ENCODE measurements at regions not wholly inside any gene's neighbourhood (a gene's known extent, or its start where the extent isn't known, plus 50 kb on each side); places are given as distances from the start of the nearest gene placed in this dataset.

- Histone ChIP-seq H3K36me3 (no peaks in the 10 kb centered on the region), H3K4me1 (no peaks in the 10 kb centered on the region), H3K27me3 (no peaks in the 10 kb centered on the region), H3K27ac (peak overlapping the region in 1 of 2 donors; percentile 82), H3K4me3 (no peak overlapping the region), H3K9me3 (peaks cover 0 to 8% of the 10 kb centered on the region in 2 donors)
- DNase-seq (peak in 1 of 4 donors; percentile 72), ATAC-seq (no peak)
- intact Hi-C loops (cut with DNase I), result no loop called here
- TF ChIP-seq CTCF (IDR thresholded peaks at IDR 0.05), result no peak
These were observed 82.8 kb upstream of the E2F3 start for GRCh38 chr6:20318851-20319387.

GRCh38 chr6:20319520-20320357, 81.9 kb upstream of the E2F3 start:
- ATAC-seq (peak; percentile 93), DNase-seq (peak in 2 of 4 donors; percentile 64 to 86)
- intact Hi-C loops (cut with DNase I), result no loop called here
- no peak for TF ChIP-seq CTCF (IDR thresholded peaks at IDR 0.05)
- no peaks in the 10 kb centered on the region for H3K27me3 ChIP-seq
- H3K9me3 ChIP-seq, result peaks cover 0 to 8% of the 10 kb centered on the region in 2 donors
- H3K36me3 ChIP-seq, result no peaks in the 10 kb centered on the region
- peak overlapping the region in 1 of 2 donors; percentile 82 for H3K27ac ChIP-seq
- no peaks in the 10 kb centered on the region for H3K4me1 ChIP-seq
- H3K4me3 ChIP-seq, result peak overlapping the region in 1 of 2 donors; percentile 17

- no peaks in the 10 kb centered on the region for H3K4me1 ChIP-seq
- no peak overlapping the region for H3K27ac ChIP-seq
- H3K36me3 ChIP-seq, result no peaks in the 10 kb centered on the region
- DNase-seq, result no peak
- intact Hi-C loops (cut with DNase I), result no loop called here
- TF ChIP-seq CTCF (IDR thresholded peaks at IDR 0.05), result no peak
- peaks cover 0 to 1% of the 10 kb centered on the region in 2 donors for H3K9me3 ChIP-seq
- no peaks in the 10 kb centered on the region for H3K27me3 ChIP-seq
- ATAC-seq, result peak; percentile 60
- no peak overlapping the region for H3K4me3 ChIP-seq
These were observed 75.8 kb upstream of the E2F3 start for GRCh38 chr6:20325641-20326421.

GRCh38 chr6:20326422-20326728, 75.3 kb upstream of the E2F3 start:
- intact Hi-C loops (cut with DNase I), result no loop called here
- no peak overlapping the region for H3K27ac ChIP-seq
- DNase-seq, result no peak
- H3K4me3 ChIP-seq, result no peak overlapping the region
- no peaks in the 10 kb centered on the region for H3K27me3 ChIP-seq
- no peak for TF ChIP-seq CTCF (IDR thresholded peaks at IDR 0.05)
- no peaks in the 10 kb centered on the region for H3K4me1 ChIP-seq
- no peaks in the 10 kb centered on the region for H3K36me3 ChIP-seq
- H3K9me3 ChIP-seq, result no peaks in the 10 kb centered on the region
- no peak for ATAC-seq

- no peak overlapping the region for H3K27ac ChIP-seq
- intact Hi-C loops (cut with DNase I), result no loop called here
- no peaks in the 10 kb centered on the region for H3K36me3 ChIP-seq
- DNase-seq (no peak), ATAC-seq (no peak)
- no peaks in the 10 kb centered on the region for H3K9me3 ChIP-seq
- peaks cover 0 to under 1% of the 10 kb centered on the region in 2 donors for H3K27me3 ChIP-seq
- TF ChIP-seq CTCF (IDR thresholded peaks at IDR 0.05), result no peak
- no peak overlapping the region for H3K4me3 ChIP-seq
- no peaks in the 10 kb centered on the region for H3K4me1 ChIP-seq
These were observed 74.5 kb upstream of the E2F3 start for GRCh38 chr6:20327141-20327540.

All from left lung (tissue), 4 donors.